GM23248 (cell line): ENCODE measurements at regions not wholly inside any gene's neighbourhood (a gene's known extent, or its start where the extent isn't known, plus 50 kb on each side); places are given as distances from the start of the nearest gene placed in this dataset.

Source experiments
- EZH2 ChIP-seq: fragments of 200-600 bp; sonication (generic); IDR thresholded peaks from 2 replicates; pipeline ENCODE4 v1.6.1; 2018; ENCODE audit warnings: antibody characterized with exemption, mild to moderate bottlenecking; ENCODE audit not compliant: insufficient read depth, poor library complexity, severe bottlenecking
- EZH2phosphoT487 ChIP-seq: fragments of 200-600 bp; sonication (generic); IDR thresholded peaks from 2 replicates; pipeline ENCODE4 v1.6.1; 2018; ENCODE audit warnings: antibody characterized with exemption, moderate library complexity, mild to moderate bottlenecking, low read depth; ENCODE audit not compliant: insufficient read depth

GRCh38 chr15:34651997-34652725 lies 68.7 kb upstream of the GOLGA8B start:
- TF ChIP-seq EZH2: no peak
- TF ChIP-seq EZH2phosphoT487: no peak
